ENCODE measurements at regions not wholly inside any gene's neighbourhood (a gene's known extent, or its start where the extent isn't known, plus 50 kb on each side); places are given as distances from the start of the nearest gene placed in this dataset.

GRCh38 chr2:235165136-235165535 is 213.3 kb downstream of the SH3BP4 start:
- Mint-ChIP-seq H3K9me3 (peaks cover 9% of the 10 kb centered on the region), H3K4me1 (peaks cover 13% of the 10 kb centered on the region), H3K4me3 (no peak overlapping the region), H3K27ac (no peak overlapping the region), H3K27me3 (ENCODE audit: low read depth) (peaks cover 8% of the 10 kb centered on the region), H3K36me3 (ENCODE audit: low read depth) (no peaks in the 10 kb centered on the region)
- TF ChIP-seq CTCF (IDR thresholded peaks at IDR 0.05; ENCODE audit: unreplicated experiment in 3 of 3), result no peak

- H3K36me3 Mint-ChIP-seq (ENCODE audit: low read depth), result no peaks in the 10 kb centered on the region
- H3K27me3 Mint-ChIP-seq (ENCODE audit: low read depth), result peaks cover 8% of the 10 kb centered on the region
- H3K4me3 Mint-ChIP-seq, result no peak overlapping the region
- no peak for TF ChIP-seq CTCF (IDR thresholded peaks at IDR 0.05; ENCODE audit: unreplicated experiment in 3 of 3)
- H3K27ac Mint-ChIP-seq, result no peak overlapping the region
- peaks cover 14% of the 10 kb centered on the region for H3K4me1 Mint-ChIP-seq
- peaks cover 9% of the 10 kb centered on the region for H3K9me3 Mint-ChIP-seq
Observed at GRCh38 chr2:235165631-235166030, 213.8 kb downstream of the SH3BP4 start.

GRCh38 chr2:235168174-235168979 is 216.6 kb downstream of the SH3BP4 start:
- Mint-ChIP-seq H3K9me3 (peaks cover 3% of the 10 kb centered on the region), H3K36me3 (ENCODE audit: low read depth) (no peaks in the 10 kb centered on the region), H3K4me3 (peak overlapping the region in 1 of 3 experiments; percentile 68), H3K27ac (no peak overlapping the region), H3K4me1 (peaks cover 25% of the 10 kb centered on the region), H3K27me3 (ENCODE audit: low read depth) (peaks cover 11% of the 10 kb centered on the region)
- TF ChIP-seq CTCF (IDR thresholded peaks at IDR 0.05; ENCODE audit: unreplicated experiment in 3 of 3), result no peak

- TF ChIP-seq CTCF (IDR thresholded peaks at IDR 0.05; ENCODE audit: unreplicated experiment in 3 of 3), result no peak
- Mint-ChIP-seq H3K27me3 (ENCODE audit: low read depth) (peaks cover 9% of the 10 kb centered on the region), H3K4me1 (peaks cover 25% of the 10 kb centered on the region), H3K36me3 (ENCODE audit: low read depth) (no peaks in the 10 kb centered on the region), H3K27ac (no peak overlapping the region), H3K4me3 (no peak overlapping the region), H3K9me3 (peaks cover 14% of the 10 kb centered on the region)
Observed at GRCh38 chr2:235170016-235170415, 218.2 kb downstream of the SH3BP4 start.

- peaks cover 9% of the 10 kb centered on the region for H3K27me3 Mint-ChIP-seq (ENCODE audit: low read depth)
- H3K4me1 Mint-ChIP-seq, result peaks cover 25% of the 10 kb centered on the region
- no peak overlapping the region for H3K4me3 Mint-ChIP-seq
- TF ChIP-seq CTCF (IDR thresholded peaks at IDR 0.05; ENCODE audit: unreplicated experiment in 3 of 3), result peak in 2 of 3 experiments; percentile 17 to 32
- H3K9me3 Mint-ChIP-seq, result peaks cover 16% of the 10 kb centered on the region
- peak overlapping the region in 2 of 3 experiments; percentile 52 to 69 for H3K27ac Mint-ChIP-seq
- H3K36me3 Mint-ChIP-seq (ENCODE audit: low read depth), result no peaks in the 10 kb centered on the region
Observed at GRCh38 chr2:235170536-235171521, 219.0 kb downstream of the SH3BP4 start.

All from nephron (organoid).